Neural cell (in vitro differentiated cells): ENCODE measurements at regions not wholly inside any gene's neighbourhood (a gene's known extent, or its start where the extent isn't known, plus 50 kb on each side); places are given as distances from the start of the nearest gene placed in this dataset.

Experiments
- H2AFZ ChIP-seq: fragments of 200-600, 300-800 bp; sonication (generic), shearing (Covaris generic); 2 replicates; pipeline ENCODE4 v1.6.0; 2014; ENCODE audit warnings: low read depth, mild to moderate bottlenecking, antibody characterized with exemption, low read length, moderate library complexity
- H3F3A ChIP-seq: fragments of 200-600 bp; shearing (Covaris generic); 2 replicates; pipeline ENCODE4 v1.6.1; 2016; ENCODE audit warnings: mild to moderate bottlenecking, moderate library complexity, mixed read lengths, antibody characterized with exemption, low read length; ENCODE audit not compliant: insufficient read depth, poor library complexity, severe bottlenecking
- H3K27ac ChIP-seq: fragments of 200-600, 300-800 bp; sonication (generic), shearing (Covaris generic); 2 replicates; pipeline ENCODE4 v1.5.1; 2014; ENCODE audit warnings: mild to moderate bottlenecking, low read length, moderate library complexity
- H3K27me3 ChIP-seq: fragments of 300-800, 200-600 bp; sonication (generic), shearing (Covaris generic); 2 replicates; pipeline ENCODE4 v1.6.0; 2014; ENCODE audit warnings: mild to moderate bottlenecking, low read depth, low read length, moderate library complexity; ENCODE audit not compliant: insufficient read depth
- H3K36me3 ChIP-seq: fragments of 300-800, 200-600 bp; sonication (generic), shearing (Covaris generic); 2 replicates; pipeline ENCODE4 v1.5.1; 2014; ENCODE audit warnings: mild to moderate bottlenecking, antibody characterized with exemption, low read length, moderate library complexity; ENCODE audit not compliant: insufficient read depth
- H3K4me2 ChIP-seq: fragments of 300-800, 200-600 bp; sonication (generic), shearing (Covaris generic); 2 replicates; pipeline ENCODE4 v1.6.0; 2014; ENCODE audit warnings: mild to moderate bottlenecking, low read length
- H3K4me3 ChIP-seq: fragments of 300-800, 200-600 bp; sonication (generic), shearing (Covaris generic); 2 replicates; pipeline ENCODE4 v1.5.1; 2014; ENCODE audit warnings: mild to moderate bottlenecking, low read length, moderate library complexity
- H3K79me2 ChIP-seq: fragments of 200-600 bp; shearing (Covaris generic); replicated peaks from 2 replicates; pipeline ENCODE4 v1.6.0; 2014; ENCODE audit warnings: mild to moderate bottlenecking, low read length, moderate library complexity; ENCODE audit not compliant: insufficient read depth
- H3K9ac ChIP-seq: fragments of 300-800, 200-600 bp; sonication (generic), shearing (Covaris generic); 2 replicates; pipeline ENCODE4 v1.6.1; 2016; ENCODE audit warnings: mild to moderate bottlenecking, low read length, mixed read lengths
- H3K9me2 ChIP-seq: fragments of 200-600 bp; shearing (Covaris generic); 2 replicates; pipeline ENCODE4 v1.6.1; 2016; ENCODE audit warnings: mild to moderate bottlenecking, low read length, mixed read lengths; ENCODE audit not compliant: insufficient read depth
- H3K9me3 ChIP-seq: fragments of 200-600, 300-800 bp; sonication (generic), shearing (Covaris generic); 2 replicates; pipeline ENCODE4 v1.6.1; 2016; ENCODE audit warnings: mild to moderate bottlenecking, mixed run types, low read length, moderate library complexity, mixed read lengths
- H4K20me1 ChIP-seq: fragments of 200-600 bp; shearing (Covaris generic); 2 replicates; pipeline ENCODE4 v1.6.1; 2016; ENCODE audit warnings: mild to moderate bottlenecking, mixed run types; ENCODE audit not compliant: insufficient read depth
- CTCF ChIP-seq: fragments of 450-650 bp; IDR thresholded peaks from 2 replicates; pipeline ENCODE4 v1.5.1; 2014; ENCODE audit warnings: antibody characterized with exemption, mild to moderate bottlenecking, moderate library complexity; ENCODE audit not compliant: poor library complexity, severe bottlenecking
- EP300 ChIP-seq: fragments of 450-650 bp; conservative IDR thresholded peaks from 2 replicates; pipeline ENCODE4 v1.6.1; 2014; ENCODE audit warnings: antibody characterized with exemption, mild to moderate bottlenecking, moderate library complexity; ENCODE audit not compliant: poor library complexity, severe bottlenecking
- EZH2 ChIP-seq: fragments of 200-600, 300-800 bp; shearing (Covaris generic), sonication (generic); IDR thresholded peaks from 2 replicates; pipeline ENCODE4 v1.6.1; 2014; ENCODE audit warnings: antibody characterized with exemption, low read length, borderline replicate concordance, mild to moderate bottlenecking; ENCODE audit not compliant: insufficient read depth, poor library complexity, severe bottlenecking
- MXI1 ChIP-seq: fragments of 450-650 bp; conservative IDR thresholded peaks from 2 replicates; pipeline ENCODE4 v1.6.1; 2014; ENCODE audit warnings: antibody characterized with exemption, mild to moderate bottlenecking; ENCODE audit not compliant: poor library complexity, severe bottlenecking
- POLR2AphosphoS5 ChIP-seq: IDR thresholded peaks from 2 replicates; pipeline ENCODE4 v1.6.1; 2012
- RAD21 ChIP-seq: fragments of 450-650 bp; conservative IDR thresholded peaks from 2 replicates; pipeline ENCODE4 v1.6.1; 2014; ENCODE audit warnings: antibody characterized with exemption, mild to moderate bottlenecking, moderate library complexity
- REST ChIP-seq: IDR thresholded peaks from 2 replicates; pipeline ENCODE4 v1.6.1; 2012; ENCODE audit warnings: borderline replicate concordance
- SMC3 ChIP-seq: fragments of 450-650 bp; conservative IDR thresholded peaks from 2 replicates; pipeline ENCODE4 v1.6.1; 2014; ENCODE audit warnings: antibody characterized with exemption, mild to moderate bottlenecking, moderate library complexity; ENCODE audit not compliant: poor library complexity
- TAF1 ChIP-seq: IDR thresholded peaks from 2 replicates; pipeline ENCODE4 v1.6.1; 2012; ENCODE audit warnings: low read depth

GRCh38 chr2:196515051-196515450, 124.5 kb upstream of the CCDC150 start:
- Histone ChIP-seq H3K79me2 (no peaks in the 10 kb centered on the region), H3F3A (no peaks in the 10 kb centered on the region), H3K27ac (no peak overlapping the region)

GRCh38 chr2:196515608-196516007, 123.9 kb upstream of the CCDC150 start:
- Histone ChIP-seq H3F3A (no peaks in the 10 kb centered on the region), H3K9ac (no peak overlapping the region), H3K9me2 (no peaks in the 10 kb centered on the region), H3K4me3 (no peak overlapping the region), H3K79me2 (no peaks in the 10 kb centered on the region), H3K4me2 (no peak overlapping the region), H3K27ac (no peak overlapping the region), H3K9me3 (no peaks in the 10 kb centered on the region), H4K20me1 (no peaks in the 10 kb centered on the region), H3K27me3 (no peaks in the 10 kb centered on the region), H2AFZ (no peak overlapping the region), H3K36me3 (no peaks in the 10 kb centered on the region)
- TF ChIP-seq EP300 = no peak
- no peak for TF ChIP-seq MXI1
- no peak for TF ChIP-seq SMC3
- no peak for TF ChIP-seq EZH2
- no peak for TF ChIP-seq REST
- TF ChIP-seq RAD21 = no peak
- no peak for TF ChIP-seq TAF1
- no peak for TF ChIP-seq POLR2AphosphoS5

More at GRCh38 chr2:196515051-196515450, 124.5 kb upstream of the CCDC150 start:
- no peak overlapping the region for H3K4me3 ChIP-seq
- no peak overlapping the region for H2AFZ ChIP-seq
- no peaks in the 10 kb centered on the region for H3K36me3 ChIP-seq
- H3K9ac ChIP-seq = no peak overlapping the region
- H3K27me3 ChIP-seq = no peaks in the 10 kb centered on the region
- H3K9me3 ChIP-seq = no peaks in the 10 kb centered on the region
- no peaks in the 10 kb centered on the region for H3K9me2 ChIP-seq
- H4K20me1 ChIP-seq = no peaks in the 10 kb centered on the region
- TF ChIP-seq SMC3 (no peak), MXI1 (no peak), POLR2AphosphoS5 (no peak), REST (no peak), RAD21 (no peak), CTCF (no peak), EZH2 (no peak), EP300 (no peak), TAF1 (no peak)
- no peak overlapping the region for H3K4me2 ChIP-seq
